HG02588 (cell line): ENCODE measurements at regions not wholly inside any gene's neighbourhood (a gene's known extent, or its start where the extent isn't known, plus 50 kb on each side); places are given as distances from the start of the nearest gene placed in this dataset.

Experiments used
- ATAC-seq: cut with Tn5 transposase; IDR thresholded peaks from one replicate; pipeline ENCODE4 v1.9.1; 2021; ENCODE audit warnings: mild to moderate bottlenecking, moderate library complexity; ENCODE audit not compliant: unreplicated experiment

GRCh38 chr7:8931906-8932646, 498.7 kb downstream of the NXPH1 start:
- no peak for ATAC-seq

GRCh38 chr7:8932751-8933150, 499.3 kb downstream of the NXPH1 start:
- ATAC-seq: no peak

- no peak for ATAC-seq
Measured at GRCh38 chr7:8937204-8937603, 503.8 kb downstream of the NXPH1 start.

- ATAC-seq: no peak
Measured at GRCh38 chr7:8938044-8938805, 504.8 kb downstream of the NXPH1 start.

GRCh38 chr7:8939446-8939845, 506.0 kb downstream of the NXPH1 start:
- no peak for ATAC-seq

GRCh38 chr7:8963722-8964121, 530.3 kb downstream of the NXPH1 start:
- ATAC-seq: no peak

- ATAC-seq: no peak
Measured at GRCh38 chr7:8965177-8965576, 531.8 kb downstream of the NXPH1 start.

- no peak for ATAC-seq
Measured at GRCh38 chr7:8973601-8974000, 540.2 kb downstream of the NXPH1 start.

- no peak for ATAC-seq
Measured at GRCh38 chr7:8975681-8976080, 542.3 kb downstream of the NXPH1 start.

- ATAC-seq: no peak
Measured at GRCh38 chr7:8982338-8982992, 549.1 kb downstream of the NXPH1 start.

GRCh38 chr7:8985255-8985654, 551.8 kb downstream of the NXPH1 start:
- no peak for ATAC-seq

- ATAC-seq: no peak
Measured at GRCh38 chr7:8988267-8988666, 554.9 kb downstream of the NXPH1 start.

- no peak for ATAC-seq
Measured at GRCh38 chr7:8991159-8991558, 557.8 kb downstream of the NXPH1 start.

GRCh38 chr7:8998762-8999161, 565.4 kb downstream of the NXPH1 start:
- no peak for ATAC-seq

GRCh38 chr7:9013940-9014339, 580.5 kb downstream of the NXPH1 start:
- ATAC-seq: no peak

- ATAC-seq: no peak
Measured at GRCh38 chr7:9017286-9017685, 583.9 kb downstream of the NXPH1 start.

- ATAC-seq: no peak
Measured at GRCh38 chr7:9022456-9022855, 589.0 kb downstream of the NXPH1 start.

GRCh38 chr7:9023675-9024294, 590.4 kb downstream of the NXPH1 start:
- ATAC-seq: no peak

- no peak for ATAC-seq
Measured at GRCh38 chr7:9026121-9026520, 592.7 kb downstream of the NXPH1 start.

GRCh38 chr7:9028012-9028411, 594.6 kb downstream of the NXPH1 start:
- no peak for ATAC-seq
